22Rv1 (cell line): ENCODE measurements at regions not wholly inside any gene's neighbourhood (a gene's known extent, or its start where the extent isn't known, plus 50 kb on each side); places are given as distances from the start of the nearest gene placed in this dataset.

ENCODE experiments used
- H3K27ac ChIP-seq: fragments of 450-650 bp; 2 replicates; pipeline ENCODE4 v1.5.1; 2017
- ZFX ChIP-seq: fragments of 450-650 bp; IDR thresholded peaks from 2 replicates; pipeline ENCODE4 v1.6.1; 2017; ENCODE audit warnings: antibody characterized with exemption, borderline replicate concordance
- TF ChIP-seq, protein P1 (sequence below): fragments of 450-650 bp; IDR thresholded peaks from 2 replicates; pipeline ENCODE4 v1.5.1; 2017; ENCODE audit warnings: mild to moderate bottlenecking

- no peak for TF ChIP-seq ZFX
- TF ChIP-seq, protein P1, sequence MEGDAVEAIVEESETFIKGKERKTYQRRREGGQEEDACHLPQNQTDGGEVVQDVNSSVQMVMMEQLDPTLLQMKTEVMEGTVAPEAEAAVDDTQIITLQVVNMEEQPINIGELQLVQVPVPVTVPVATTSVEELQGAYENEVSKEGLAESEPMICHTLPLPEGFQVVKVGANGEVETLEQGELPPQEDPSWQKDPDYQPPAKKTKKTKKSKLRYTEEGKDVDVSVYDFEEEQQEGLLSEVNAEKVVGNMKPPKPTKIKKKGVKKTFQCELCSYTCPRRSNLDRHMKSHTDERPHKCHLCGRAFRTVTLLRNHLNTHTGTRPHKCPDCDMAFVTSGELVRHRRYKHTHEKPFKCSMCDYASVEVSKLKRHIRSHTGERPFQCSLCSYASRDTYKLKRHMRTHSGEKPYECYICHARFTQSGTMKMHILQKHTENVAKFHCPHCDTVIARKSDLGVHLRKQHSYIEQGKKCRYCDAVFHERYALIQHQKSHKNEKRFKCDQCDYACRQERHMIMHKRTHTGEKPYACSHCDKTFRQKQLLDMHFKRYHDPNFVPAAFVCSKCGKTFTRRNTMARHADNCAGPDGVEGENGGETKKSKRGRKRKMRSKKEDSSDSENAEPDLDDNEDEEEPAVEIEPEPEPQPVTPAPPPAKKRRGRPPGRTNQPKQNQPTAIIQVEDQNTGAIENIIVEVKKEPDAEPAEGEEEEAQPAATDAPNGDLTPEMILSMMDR: no peak
- no peak overlapping the region for H3K27ac ChIP-seq
Observed at GRCh38 chr6:4388675-4389074, 253.3 kb upstream of the ECI2 start.

DNA sequence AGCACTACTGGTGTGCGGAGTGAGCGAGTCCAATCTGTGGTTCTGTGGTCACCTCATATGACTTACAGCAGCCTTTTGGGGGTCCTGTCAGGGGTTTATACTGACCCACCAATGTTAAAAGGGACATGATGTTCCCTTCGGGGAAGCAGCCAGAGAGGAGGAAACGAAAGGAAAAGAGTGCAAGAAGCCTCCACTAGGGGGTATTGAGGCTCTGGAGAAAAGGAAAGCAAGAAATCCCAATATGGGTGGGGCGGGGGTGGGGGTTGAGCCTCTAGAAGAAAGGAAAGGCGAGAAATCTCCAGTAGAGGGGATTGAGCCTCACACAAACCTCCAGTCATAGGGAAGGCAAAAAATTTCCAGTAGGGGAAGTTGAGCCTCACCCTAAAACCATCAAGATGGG lies 249.3 kb upstream of the ECI2 start:
- TF ChIP-seq ZFX: no peak
- TF ChIP-seq, protein P1: no peak
- H3K27ac ChIP-seq: no peak overlapping the region

GRCh38 chr6:4383910-4384638 lies 248.7 kb upstream of the ECI2 start:
- H3K27ac ChIP-seq: no peak overlapping the region
- TF ChIP-seq, protein P1: no peak
- TF ChIP-seq ZFX: no peak

GRCh38 chr6:4382362-4382853 lies 247.0 kb upstream of the ECI2 start:
- no peak for TF ChIP-seq ZFX
- TF ChIP-seq, protein P1: no peak
- H3K27ac ChIP-seq: no peak overlapping the region

DNA sequence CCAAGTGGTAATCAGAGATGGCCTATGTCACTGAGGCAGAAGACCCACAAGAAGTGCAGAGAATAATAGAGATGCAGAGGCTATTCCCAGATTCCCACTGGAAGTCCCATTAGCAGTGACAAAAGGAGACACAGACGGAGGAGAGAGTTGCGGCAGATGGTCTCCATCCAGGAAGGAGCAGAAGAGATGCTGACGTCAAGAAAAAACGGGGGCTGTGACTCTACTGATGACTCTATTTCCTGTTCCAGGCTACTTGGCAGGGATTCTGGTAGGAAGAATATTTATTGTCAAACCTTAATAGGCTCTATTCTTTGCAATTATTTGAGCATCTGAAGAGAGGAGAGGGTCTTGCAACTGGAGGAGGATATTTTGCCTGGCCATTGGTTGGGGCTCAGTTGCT lies 246.0 kb upstream of the ECI2 start:
- TF ChIP-seq ZFX: no peak
- TF ChIP-seq, protein P1: no peak
- no peak overlapping the region for H3K27ac ChIP-seq

GRCh38 chr6:4380881-4381281 lies 245.5 kb upstream of the ECI2 start:
- H3K27ac ChIP-seq: no peak overlapping the region
- TF ChIP-seq ZFX: no peak
- TF ChIP-seq, protein P1: no peak

GRCh38 chr6:4379958-4380357 lies 244.6 kb upstream of the ECI2 start:
- H3K27ac ChIP-seq: no peak overlapping the region
- TF ChIP-seq ZFX: no peak
- TF ChIP-seq, protein P1: no peak
